ENCODE measurements at regions not wholly inside any gene's neighbourhood (a gene's known extent, or its start where the extent isn't known, plus 50 kb on each side); places are given as distances from the start of the nearest gene placed in this dataset.

DNA sequence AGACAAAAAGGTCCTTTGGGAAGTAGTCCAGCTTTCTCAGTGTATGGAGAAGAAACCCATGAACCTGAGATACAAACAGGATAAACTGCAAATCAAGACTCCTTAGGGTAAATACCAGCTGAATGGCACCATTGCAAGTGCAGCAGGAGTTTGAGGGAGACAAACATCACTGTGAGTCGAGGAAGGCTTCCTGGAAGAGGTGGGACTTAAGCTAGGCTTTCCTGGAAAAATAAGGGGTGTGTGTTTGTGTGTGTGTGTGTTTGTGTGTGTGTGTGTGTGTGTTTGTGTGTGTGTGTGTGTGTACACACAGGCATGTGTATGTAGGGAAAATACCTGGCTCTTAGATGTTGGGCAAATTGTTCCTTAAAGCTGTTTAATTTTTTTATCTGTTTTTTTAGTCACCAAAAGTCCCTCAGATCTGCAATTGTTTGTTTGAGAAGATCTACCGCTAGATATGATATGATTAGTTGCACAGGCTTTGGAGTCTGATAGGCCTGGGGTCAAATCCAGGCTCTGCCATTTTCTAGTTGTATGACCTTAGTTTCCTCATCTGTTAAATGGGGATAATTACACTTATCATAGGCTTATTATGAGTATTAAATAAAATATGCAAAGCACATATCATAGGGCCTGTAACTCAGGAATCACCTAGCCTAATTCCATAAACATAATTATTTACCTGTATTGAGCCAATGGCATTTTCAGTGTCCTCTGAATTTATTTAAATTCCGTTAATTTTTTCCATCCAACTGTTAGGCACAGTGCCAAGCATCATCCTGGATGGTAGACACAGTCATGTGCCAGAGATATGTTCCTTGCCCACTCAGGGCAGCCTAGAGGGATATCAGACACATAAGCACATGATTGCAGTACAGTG is 85.6 kb upstream of the EED start:
- Histone ChIP-seq H3K4me1 (ENCODE audit: insufficient read depth, low read length) (peaks cover 20% of the 10 kb centered on the region), H3K4me2 (ENCODE audit: insufficient read depth, low read length) (no peak overlapping the region), H3K27ac (ENCODE audit: low read depth, low read length) (no peak overlapping the region), H3K79me2 (ENCODE audit: insufficient read depth, low read length) (no peaks in the 10 kb centered on the region), H4K20me1 (ENCODE audit: insufficient read depth, low read length) (no peaks in the 10 kb centered on the region), H3K27me3 (ENCODE audit: insufficient read depth, low read length) (no peaks in the 10 kb centered on the region), H3K9me3 (ENCODE audit: low read depth, low read length) (no peaks in the 10 kb centered on the region), H3K4me3 (ENCODE audit: insufficient read depth, low read length) (no peak overlapping the region), H3K36me3 (ENCODE audit: insufficient read depth, low read length) (no peaks in the 10 kb centered on the region), H2AFZ (ENCODE audit: low read length) (no peak overlapping the region)
- TF ChIP-seq, protein P1, sequence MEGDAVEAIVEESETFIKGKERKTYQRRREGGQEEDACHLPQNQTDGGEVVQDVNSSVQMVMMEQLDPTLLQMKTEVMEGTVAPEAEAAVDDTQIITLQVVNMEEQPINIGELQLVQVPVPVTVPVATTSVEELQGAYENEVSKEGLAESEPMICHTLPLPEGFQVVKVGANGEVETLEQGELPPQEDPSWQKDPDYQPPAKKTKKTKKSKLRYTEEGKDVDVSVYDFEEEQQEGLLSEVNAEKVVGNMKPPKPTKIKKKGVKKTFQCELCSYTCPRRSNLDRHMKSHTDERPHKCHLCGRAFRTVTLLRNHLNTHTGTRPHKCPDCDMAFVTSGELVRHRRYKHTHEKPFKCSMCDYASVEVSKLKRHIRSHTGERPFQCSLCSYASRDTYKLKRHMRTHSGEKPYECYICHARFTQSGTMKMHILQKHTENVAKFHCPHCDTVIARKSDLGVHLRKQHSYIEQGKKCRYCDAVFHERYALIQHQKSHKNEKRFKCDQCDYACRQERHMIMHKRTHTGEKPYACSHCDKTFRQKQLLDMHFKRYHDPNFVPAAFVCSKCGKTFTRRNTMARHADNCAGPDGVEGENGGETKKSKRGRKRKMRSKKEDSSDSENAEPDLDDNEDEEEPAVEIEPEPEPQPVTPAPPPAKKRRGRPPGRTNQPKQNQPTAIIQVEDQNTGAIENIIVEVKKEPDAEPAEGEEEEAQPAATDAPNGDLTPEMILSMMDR (IDR thresholded peaks at IDR 0.05; ENCODE audit: extremely low read depth, low read depth, low read length), result no peak
- DNase-seq (ENCODE audit: insufficient read length, low spot score, missing footprints), result no peak

DNA sequence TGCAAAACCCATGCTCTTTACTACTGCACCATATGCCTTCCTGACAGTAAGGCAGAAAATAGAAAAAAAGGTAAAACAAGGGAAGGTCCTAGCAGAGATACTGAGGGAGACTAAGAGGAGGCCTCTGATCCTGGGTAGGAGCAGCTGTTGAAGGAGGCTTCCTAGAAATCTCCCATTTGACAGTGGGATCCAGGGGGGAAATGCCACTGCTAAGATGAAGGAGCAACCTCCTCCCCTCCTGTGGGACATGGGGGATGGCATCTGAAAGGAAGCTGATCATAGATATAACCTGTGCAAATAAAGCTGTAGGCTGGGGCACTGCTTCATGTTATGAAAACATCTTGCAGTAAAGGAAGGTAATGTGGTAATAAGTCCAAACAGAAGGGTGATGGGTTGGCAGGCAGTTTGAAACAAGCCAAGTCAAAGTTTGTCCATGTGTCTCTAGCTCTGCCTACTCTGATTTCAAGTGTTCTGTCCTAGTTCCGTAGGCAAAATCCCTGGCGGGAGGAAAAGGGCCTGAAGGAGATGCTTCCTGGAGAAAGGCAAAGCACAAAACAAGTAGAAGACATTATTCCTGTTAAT is 86.7 kb upstream of the EED start:
- Histone ChIP-seq H3K4me2 (ENCODE audit: insufficient read depth, low read length) (no peak overlapping the region), H3K9me3 (ENCODE audit: low read depth, low read length) (no peaks in the 10 kb centered on the region), H3K27ac (ENCODE audit: low read depth, low read length) (no peak overlapping the region), H2AFZ (ENCODE audit: low read length) (no peak overlapping the region), H3K36me3 (ENCODE audit: insufficient read depth, low read length) (no peaks in the 10 kb centered on the region), H3K4me3 (ENCODE audit: insufficient read depth, low read length) (no peak overlapping the region), H3K27me3 (ENCODE audit: insufficient read depth, low read length) (no peaks in the 10 kb centered on the region), H3K79me2 (ENCODE audit: insufficient read depth, low read length) (no peaks in the 10 kb centered on the region), H3K4me1 (ENCODE audit: insufficient read depth, low read length) (peaks cover 13% of the 10 kb centered on the region), H4K20me1 (ENCODE audit: insufficient read depth, low read length) (no peaks in the 10 kb centered on the region)
- TF ChIP-seq, protein P1 (IDR thresholded peaks at IDR 0.05; ENCODE audit: extremely low read depth, low read depth, low read length), result no peak
- no peak for DNase-seq (ENCODE audit: insufficient read length, low spot score, missing footprints)

DNA sequence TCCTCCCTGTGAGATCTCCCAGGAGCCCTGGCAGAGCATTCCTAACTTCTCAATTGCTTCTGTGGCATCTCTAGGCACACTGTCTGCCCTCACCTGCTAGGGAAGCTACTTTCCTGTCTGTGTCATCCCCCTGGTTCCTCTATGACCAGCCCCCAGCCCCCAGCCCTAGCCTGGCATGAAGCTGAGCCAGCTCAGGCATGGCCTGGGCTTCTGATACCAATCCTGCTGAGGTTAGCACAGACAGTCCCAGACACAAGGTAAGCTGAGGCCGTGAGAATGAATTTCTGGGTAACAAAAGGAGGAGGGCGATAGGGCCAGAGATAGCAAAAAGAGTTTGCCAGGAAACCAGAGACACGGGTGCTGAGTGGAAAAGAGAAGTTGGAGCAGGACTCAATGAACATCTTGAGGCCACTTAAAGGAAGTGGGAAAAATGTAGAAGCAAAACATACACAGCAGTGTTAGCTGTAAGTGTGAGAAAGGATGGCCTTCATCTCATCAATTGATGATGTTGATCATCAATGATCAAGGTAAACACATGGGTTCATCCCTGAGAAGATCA is 87.6 kb upstream of the PICALM start:
- Histone ChIP-seq H2AFZ (ENCODE audit: low read length) (peak overlapping the region; percentile 21), H3K4me3 (ENCODE audit: insufficient read depth, low read length) (no peak overlapping the region)
- no peak for DNase-seq (ENCODE audit: insufficient read length, low spot score, missing footprints)

More for the DNA sequence above, 87.6 kb upstream of the PICALM start:
- H3K4me1 ChIP-seq (ENCODE audit: insufficient read depth, low read length), result peaks cover 12% of the 10 kb centered on the region
- no peak overlapping the region for H3K27ac ChIP-seq (ENCODE audit: low read depth, low read length)
- no peaks in the 10 kb centered on the region for H4K20me1 ChIP-seq (ENCODE audit: insufficient read depth, low read length)
- no peaks in the 10 kb centered on the region for H3K79me2 ChIP-seq (ENCODE audit: insufficient read depth, low read length)
- TF ChIP-seq, protein P1 (IDR thresholded peaks at IDR 0.05; ENCODE audit: extremely low read depth, low read depth, low read length), result no peak
- H3K27me3 ChIP-seq (ENCODE audit: insufficient read depth, low read length), result no peaks in the 10 kb centered on the region
- H3K36me3 ChIP-seq (ENCODE audit: insufficient read depth, low read length), result no peaks in the 10 kb centered on the region
- no peak overlapping the region for H3K4me2 ChIP-seq (ENCODE audit: insufficient read depth, low read length)
- H3K9me3 ChIP-seq (ENCODE audit: low read depth, low read length), result no peaks in the 10 kb centered on the region

All from osteoblast (primary cell).